ENCODE measurements at regions not wholly inside any gene's neighbourhood (a gene's known extent, or its start where the extent isn't known, plus 50 kb on each side); places are given as distances from the start of the nearest gene placed in this dataset.

DNA sequence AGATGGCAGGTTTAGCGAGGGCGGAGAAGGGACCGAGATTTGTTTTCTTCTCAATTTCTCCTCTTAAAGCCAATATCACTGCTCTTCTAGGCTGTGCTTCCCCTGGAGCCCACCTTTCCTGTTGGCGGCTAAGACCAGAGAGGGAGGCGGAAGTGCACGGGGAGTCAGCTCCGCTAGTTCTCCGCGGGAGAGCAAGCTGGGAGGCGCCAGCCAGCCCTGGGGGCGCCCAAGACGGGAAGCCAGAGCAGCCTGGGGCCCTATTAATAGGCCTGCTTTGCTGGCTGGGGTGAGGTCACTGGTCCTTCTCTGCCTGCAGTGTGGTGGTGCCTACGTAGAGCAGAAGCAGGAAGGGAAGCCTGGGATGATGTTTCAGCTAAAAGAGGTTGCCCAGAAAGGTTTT lies 61.6 kb downstream of the LSM5 start:
- DNase-seq (ENCODE audit: low spot score) = no peak

DNA sequence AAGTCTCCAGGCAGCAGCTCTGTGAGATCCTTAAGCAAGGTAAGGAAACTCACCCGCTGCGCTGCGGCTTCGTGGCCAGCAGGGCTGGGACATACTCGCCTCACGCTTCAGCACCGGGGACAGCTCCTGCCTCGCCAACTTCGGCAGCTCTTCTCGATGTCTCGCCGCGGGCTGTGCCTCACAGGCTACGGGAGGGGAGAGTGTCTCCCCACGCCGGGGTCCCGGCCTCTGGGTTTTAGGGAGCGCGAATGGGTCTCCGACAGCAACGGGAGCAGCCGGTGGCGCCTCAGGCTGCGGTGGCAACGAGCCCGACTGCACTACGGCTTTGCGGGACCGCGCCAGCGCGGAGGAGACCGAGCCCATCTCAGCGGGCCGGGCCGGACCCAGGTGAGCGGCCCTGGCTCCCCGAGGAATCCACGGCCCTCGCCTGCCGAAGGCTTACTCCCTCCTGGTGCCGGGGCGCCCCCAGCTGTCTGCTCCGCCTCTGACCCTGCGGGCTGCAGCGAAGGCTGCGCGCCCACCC lies 62.4 kb downstream of the LSM5 start:
- peak; percentile 94 for DNase-seq (ENCODE audit: low spot score)

DNA sequence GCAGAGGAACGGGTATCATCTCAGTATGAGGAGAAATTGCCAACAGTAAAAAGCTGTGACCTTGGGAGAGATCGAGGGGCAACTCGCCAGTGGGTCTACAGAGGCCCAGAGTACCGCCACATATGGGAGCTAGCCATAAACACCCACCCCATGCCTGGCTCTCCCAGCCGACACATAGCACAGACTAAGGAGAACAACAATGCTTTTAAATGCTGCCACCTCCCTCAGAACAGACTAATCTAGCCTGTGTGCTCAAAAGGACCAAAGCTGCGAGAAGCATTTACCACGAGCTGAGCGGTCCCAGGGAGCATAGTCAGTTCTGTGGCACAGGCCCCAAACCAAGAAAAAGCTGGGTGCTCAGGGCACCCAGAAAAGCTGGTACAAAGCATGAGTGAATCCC lies 73.3 kb downstream of the LSM5 start:
- DNase-seq (ENCODE audit: low spot score) = no peak

DNA sequence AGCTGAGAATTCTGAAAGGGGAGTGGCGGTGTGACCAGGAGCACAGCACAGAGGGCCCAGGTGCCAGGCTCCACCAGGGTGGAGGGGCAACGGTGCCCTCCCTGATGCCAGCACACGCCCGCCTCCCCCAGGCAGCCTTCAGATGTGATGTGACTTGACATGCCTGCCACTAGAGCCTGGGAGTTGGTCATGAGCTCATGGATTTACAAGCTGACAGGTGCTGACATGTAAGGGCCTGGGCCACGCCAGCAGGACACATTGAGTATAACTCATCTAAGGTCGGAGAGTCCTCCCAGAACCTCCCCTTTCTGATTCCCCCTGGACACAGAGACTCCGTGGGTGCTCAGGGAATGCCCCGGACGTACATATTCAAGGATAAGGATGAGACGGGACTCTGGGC lies 74.2 kb downstream of the LSM5 start:
- no peak for DNase-seq (ENCODE audit: low spot score)

DNA sequence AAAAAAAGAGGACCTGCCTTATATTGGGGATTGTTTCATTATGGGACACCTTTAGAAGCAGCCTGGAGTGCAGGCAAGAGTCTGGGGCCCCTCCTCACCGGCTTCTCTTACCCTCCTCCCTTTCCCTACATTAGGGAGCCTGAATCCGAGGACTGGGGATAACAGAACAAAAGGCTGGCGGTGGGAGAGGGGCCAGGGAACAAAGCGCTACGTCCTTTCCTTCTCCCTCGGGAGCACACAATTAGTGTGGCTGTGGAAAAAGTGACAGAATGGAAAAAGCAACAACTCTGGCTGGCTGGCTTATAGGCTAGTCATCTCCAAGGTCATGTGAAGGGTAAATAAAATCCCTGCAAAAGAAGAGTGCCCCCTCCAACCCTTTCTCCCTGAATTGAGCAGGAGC lies 74.7 kb downstream of the LSM5 start:
- no peak for DNase-seq (ENCODE audit: low spot score)

DNA sequence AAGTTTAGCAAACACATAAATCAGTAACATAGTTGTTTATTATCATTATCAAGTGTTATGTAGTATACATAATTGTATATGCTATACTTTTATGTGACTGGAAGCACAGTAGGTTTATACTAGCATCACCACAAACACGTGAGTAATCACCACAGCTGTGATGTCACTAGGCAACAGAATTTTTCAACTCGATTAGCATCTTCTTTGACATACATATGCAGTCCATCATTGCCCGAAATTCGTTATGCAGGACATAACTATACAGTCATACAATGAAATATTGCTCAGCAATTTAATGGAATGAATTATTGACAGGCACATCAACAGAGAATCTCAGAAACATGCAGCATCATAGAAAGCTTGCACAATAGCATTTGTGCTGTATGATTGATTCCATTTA lies 77.7 kb downstream of the LSM5 start:
- no peak for DNase-seq (ENCODE audit: low spot score)

DNA sequence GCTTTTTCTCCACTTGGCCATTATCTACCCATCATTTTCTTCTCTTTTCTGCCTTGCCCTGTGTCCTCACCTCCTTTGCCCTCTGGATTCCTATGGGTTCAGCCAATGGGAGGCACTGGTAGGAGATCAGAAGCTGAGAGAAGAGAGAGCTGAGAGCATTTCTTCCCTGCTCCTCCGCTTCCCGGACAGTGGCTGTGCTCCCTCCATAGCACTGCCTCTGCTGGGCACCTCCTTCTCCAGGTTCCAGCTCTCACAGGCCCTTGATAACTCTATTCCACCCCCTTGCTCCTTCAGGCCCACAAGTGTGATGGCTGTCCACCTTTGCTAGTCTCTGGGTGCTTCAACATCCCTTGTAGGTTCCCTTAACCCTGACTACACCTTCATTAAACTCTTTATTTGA lies 79.6 kb downstream of the LSM5 start:
- DNase-seq (ENCODE audit: low spot score) = no peak

DNA sequence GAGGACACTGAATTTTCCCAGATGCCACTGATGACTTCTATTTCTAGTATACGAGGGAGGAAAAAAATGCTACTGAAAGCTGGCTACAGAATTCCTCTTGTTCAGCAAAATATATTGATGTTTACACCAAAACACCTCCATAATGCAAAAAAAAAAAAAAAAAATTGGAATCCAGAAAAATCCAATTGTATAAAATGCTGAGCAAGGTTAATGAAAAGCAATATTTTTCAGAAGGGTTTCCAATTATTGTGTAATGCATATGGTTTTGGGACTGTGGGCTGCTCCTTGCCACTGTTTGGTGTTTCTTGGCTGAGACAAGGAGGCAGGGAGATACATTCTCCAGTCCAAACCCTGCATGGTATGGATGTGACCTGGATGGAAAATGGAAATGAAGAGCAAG lies 83.8 kb downstream of the LSM5 start:
- no peak for DNase-seq (ENCODE audit: low spot score)

DNA sequence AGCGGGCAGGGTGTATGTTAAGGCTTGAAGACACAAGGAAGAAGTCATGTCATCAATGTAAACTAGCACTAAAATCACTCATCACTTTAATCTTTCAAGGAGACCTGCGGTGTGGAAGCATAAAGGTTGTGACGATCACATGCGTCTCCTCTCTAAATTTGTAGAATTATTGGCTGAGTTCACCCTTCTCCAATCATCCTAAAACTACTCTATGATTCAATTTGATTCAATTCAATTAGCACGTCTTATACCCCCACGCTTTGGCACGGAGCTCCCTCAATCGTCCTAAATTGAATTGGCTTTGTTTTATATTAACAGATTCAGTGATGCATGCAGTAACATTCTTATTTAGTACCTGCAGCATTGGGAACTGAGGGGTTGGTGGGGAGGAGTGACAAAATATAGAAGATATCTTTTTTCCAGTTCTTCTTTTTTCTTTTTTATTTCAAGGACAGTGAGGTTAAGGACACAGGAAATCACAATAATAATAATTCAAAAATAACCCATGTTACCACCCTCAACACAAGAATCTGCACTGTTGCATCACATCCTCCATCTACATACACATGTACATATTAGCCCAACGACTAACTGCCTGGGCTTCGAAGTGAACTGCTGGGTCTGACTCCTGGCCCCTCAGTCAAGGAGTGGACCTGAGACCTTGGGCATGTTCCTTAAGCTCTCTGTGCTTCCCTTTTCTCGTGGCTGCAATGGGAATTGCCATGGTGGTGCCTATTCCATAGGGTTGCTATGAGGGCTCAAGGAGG lies 86.5 kb downstream of the LSM5 start:
- DNase-seq (ENCODE audit: low spot score) = no peak

DNA sequence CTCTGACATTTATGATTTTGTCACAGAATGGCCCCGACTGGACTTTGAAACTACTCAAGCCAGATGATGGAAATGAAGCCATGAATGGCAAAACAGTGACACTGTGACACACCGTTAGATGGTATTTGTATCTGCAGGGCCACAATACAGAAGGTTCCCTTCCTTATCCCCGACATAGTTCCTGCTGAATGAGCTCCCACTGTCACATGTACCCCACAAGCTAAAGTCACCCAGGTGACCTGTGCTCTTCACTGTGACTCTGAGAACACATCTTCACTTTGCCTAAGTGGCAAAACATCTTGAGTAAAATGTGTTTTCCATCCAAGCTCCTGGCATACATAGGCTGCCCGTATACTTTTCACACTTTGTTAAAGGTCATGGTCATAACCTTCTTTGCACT lies 89.5 kb downstream of the LSM5 start:
- no peak for DNase-seq (ENCODE audit: low spot score)

DNA sequence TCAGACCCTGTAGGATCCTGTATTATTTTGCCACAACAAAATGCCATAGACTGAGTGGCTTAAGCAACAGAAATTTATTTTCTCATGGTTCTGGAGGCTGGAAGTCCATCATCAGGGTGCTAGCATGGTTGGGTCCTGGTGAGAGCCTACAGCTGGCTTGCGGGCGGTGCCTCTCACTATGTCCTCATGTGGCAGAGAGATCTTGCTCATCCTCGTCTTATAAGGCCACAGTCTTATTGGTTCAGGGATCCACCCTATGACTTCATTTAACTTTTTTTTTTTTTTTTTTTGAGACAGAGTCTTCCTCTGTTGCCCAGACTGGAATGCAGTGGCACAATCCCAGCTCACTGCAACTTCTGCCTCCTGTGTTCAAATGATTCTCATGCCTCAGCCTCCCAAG lies 90.9 kb downstream of the LSM5 start:
- DNase-seq (ENCODE audit: low spot score) = no peak

DNA sequence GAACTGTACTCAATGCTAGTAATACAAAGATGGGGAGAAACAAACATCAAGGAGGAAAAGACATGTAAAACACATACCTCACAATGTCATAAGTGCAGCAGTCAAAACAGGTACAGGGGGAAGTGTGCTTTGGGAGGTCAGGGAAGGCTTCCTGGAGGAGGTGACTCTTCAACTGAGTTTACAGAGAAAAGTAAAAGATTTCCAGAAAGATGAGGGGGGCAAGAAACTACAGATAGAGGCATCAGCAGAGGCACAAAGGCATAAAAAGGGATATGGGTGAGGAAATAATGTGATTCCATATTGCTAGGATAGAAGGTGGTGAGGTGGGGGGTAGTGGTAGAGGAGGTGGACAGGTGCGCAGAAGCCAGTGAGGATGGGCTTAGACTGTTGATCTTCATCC lies 95.0 kb downstream of the LSM5 start:
- DNase-seq (ENCODE audit: low spot score) = no peak

DNA sequence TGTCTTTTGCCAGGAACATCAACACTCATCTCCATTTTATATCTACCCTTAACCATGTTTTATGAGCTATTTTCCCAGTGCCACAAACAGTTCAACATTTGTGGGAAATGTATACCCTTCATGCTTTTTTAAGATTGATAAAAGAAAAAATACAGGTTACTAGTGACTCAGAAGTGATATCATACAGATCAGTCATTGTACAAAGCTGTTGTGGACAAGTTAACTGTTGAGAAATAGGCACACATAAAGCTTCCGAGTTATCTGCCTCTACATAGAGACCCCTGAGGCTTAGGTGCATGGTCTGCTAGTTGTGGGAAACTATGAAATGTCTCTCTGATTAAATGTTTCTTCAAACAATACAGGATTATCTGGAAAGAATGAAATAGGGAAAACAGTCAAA lies 96.3 kb downstream of the LSM5 start:
- no peak for DNase-seq (ENCODE audit: low spot score)

DNA sequence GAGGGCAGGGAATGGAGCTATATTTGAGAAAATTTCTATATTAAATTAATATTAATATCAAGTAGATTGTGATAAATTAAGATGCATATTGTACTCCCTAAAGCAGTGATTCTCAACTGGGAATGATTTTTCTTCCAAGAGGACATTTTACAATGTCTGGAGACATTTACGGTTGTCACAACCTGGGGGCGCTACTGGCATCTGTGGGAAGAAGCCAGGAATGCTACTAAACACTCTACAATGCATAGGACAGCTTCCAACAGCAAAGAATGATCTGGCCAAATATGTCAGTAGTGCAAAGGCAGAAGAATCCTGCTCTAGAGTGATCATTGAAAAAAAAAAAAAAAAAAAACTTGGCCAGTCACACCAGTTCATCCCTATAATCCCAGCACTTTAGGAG lies 100.0 kb downstream of the LSM5 start:
- DNase-seq (ENCODE audit: low spot score) = no peak

DNA sequence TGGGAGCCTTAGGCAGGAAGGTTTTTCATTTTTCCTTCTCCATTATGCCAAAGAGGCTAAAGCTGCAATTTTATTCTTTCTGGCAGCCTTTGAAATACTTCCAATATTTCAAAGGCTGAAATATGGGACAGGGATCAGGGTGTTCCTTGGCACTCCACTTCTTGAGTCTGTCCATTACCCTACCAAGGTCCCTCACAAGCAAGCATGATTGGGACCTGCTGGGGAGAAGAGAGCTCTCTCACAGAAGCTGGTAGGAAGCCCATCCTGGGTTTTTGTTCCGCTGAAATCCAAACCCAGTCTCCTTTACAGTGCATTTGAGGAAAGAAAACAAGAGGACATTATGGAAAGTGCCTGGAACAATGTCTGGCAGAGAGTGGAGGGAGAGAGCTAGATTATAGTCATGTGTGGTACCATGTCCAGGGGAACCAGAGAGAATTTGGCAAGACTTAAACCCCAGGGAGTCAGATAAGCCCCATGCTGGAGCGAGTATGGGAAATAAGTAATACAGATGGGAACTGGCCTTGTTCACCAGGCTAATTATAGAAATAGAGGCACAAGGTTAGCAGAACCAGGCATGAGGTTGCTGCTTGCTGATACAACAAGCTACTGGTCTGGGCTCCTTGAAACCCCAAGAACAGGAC lies 104.7 kb downstream of the LSM5 start:
- no peak for DNase-seq (ENCODE audit: low spot score)

DNA sequence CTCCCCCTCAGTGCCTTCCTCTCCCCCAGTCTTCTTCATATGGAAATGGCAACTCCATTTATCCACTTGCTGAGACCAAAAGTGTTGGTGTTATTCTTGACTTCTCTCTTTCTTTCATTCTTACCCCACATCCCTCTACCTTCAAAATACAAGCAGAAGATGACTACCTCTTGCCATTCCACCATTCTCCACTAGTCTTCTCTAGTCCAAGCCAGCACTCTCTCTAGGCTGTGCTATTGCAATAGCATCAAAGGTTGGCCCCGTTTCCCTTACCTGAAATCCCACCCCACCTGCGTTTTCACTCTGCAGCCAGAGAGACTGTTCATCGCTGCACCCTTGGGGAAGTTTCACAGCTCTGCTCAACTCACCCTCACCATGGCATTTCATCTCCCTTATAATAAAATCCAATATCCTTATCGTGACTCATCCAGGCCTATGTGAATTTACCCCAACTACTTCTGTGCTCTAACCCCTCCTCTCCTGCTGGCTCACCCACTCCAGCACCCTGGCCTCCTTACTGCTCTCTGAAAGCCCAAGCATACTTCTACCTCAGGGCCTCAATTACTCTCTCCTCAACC lies 109.1 kb downstream of the LSM5 start:
- DNase-seq (ENCODE audit: low spot score) = no peak

DNA sequence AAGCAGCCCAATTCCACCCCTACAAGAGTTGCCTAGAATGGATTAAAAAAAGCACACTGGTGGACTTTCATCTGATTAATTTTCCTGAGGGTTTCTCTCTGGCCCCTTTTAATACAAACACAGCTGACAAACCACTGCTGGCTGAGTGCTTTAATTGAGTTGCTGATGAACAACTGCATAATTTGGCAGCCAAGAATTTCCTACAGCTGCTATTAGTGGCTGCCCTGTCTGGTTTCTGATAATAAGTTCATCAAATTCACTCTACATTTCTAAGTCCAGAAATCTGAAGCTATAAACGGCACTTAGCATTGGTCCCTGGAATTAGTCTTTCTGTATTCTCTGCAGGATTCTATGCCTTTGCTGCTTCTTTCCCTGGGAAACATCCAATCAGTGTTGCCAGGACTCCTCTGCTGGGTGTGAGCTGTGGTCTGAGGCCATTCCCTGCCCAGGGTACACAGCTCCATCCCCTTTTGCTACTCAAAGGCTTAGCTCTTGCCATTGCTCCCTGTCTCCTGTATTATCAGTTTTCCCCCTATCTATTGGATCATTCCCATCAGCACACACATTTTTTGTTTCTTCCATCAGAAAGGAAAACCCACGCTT lies 110.6 kb downstream of the LSM5 start:
- no peak for DNase-seq (ENCODE audit: low spot score)

DNA sequence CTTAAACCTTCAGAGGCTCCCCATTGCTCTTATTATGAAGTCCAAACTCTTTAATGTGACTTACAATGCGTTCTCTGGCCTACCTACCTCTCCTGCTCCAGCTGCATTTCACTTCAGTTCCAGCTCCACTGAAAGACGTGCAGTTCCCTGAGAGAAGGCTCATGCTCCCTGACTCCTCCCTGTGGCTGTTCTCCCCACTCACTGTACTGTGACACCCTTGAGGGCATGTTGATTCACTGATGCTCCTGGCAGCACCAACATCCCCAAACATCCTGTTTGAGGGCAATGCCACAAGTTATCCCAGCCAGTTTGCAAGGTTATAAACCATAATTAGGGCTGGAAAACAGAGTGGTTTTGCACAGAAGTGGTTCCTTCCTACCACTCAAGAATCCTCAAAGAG lies 111.2 kb downstream of the LSM5 start:
- DNase-seq (ENCODE audit: low spot score) = no peak

DNA sequence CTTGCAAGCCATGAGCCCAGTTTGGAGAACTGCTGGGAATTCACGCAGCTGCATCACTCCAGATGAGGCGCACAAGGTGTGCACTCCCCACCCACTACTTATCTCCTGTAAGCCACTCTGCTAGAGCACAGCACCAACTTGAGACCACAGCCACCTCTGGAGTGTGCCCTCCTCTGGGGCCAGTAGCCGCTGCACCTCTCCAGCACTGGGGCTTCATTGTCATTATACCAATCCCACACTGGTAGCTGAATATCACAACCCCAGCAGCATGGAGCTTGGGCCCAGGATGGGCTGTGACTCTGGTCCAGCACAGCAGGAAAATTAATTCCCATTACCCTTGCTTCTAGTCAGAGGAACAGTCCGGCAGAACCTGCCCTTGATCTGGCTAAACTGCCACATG lies 125.6 kb downstream of the LSM5 start:
- DNase-seq (ENCODE audit: low spot score) = no peak

DNA sequence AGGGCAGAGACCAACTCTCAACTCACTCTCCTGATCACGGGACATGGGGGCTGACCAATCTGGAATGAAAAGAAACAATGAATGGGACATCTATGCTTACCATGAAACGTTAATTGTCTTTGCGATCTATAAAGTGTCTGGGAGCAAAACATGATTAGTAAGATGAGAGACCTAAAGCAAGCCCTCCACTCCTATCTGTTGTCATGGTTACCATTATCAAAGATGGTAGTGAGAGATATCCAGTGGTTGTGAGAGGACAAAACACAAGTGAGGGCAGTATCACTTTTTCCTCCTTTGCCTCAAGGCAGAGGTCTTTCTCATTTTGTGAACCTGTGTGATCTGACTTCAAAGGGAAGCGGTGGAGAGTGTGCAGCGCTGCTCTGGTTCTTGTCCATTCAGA lies 130.1 kb downstream of the LSM5 start:
- no peak for DNase-seq (ENCODE audit: low spot score)

DNA sequence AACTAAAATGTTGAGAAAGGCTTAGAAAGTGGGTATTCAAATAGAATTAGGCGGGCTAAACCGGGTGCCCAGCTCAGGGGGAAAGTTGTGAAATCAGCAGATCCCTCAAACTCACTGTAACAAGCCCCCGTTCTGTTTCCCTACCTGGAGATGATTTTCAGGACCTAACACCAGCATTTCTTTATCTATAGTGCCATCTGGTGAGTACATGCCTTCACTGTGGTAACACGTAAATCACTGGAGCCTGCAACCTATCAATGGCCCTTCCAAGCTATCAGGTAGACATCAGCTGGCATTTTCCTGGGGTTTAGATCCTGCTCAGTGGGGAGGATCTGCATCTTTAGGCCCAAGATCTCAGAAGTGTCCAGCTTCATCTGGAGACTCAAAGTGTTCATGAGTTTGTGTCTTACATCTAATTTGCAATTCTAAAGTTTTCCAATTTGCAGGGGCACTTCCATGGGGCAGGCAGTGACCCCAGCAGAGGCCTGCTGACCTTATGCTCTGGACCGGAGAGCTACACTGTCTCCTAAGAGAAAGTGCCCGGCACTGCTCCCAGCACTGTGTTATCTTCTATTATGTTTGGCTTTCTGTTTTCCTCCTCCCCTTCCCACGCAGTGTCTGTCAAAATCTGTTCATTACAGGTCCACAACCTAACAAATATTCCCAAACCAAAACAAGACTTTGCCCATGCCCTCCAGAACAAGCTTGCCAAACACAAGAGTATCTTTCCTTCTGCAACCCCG lies 132.5 kb downstream of the LSM5 start:
- DNase-seq (ENCODE audit: low spot score) = no peak

DNA sequence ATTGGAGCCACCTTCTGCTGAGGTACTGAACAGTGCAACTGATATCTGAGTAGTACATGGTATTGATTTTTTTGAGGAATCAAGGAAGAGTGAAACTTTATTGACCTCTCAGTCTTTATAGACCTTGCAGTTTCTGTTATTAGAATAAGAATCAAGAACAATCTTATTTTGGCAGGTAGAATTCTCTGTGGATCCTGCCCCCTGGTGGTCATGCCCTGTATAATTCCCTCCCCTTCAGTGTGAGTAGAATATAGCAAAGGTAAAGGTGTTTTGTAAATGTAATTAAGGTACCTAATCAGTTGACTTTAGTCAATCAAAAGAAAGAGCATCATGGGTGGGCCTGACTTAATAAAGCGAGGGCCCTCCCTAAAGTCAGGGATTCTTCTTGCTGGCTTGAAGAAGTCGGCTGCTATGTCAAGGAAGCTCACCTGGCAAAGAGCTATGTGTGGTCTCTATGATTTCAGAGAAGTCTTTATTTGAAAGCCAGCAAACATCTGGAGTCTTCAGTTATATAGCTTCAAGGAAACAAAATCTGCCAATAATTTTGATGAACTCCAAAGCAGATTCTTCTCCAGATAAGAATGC lies 142.8 kb downstream of the LSM5 start:
- no peak for DNase-seq (ENCODE audit: low spot score)
